GM21390 (cell line): ENCODE measurements at regions not wholly inside any gene's neighbourhood (a gene's known extent, or its start where the extent isn't known, plus 50 kb on each side); places are given as distances from the start of the nearest gene placed in this dataset.
"Not testable (repeated sequence)": the region's sequence is repeated elsewhere in the genome, so short reads cannot be mapped to it uniquely, and the experiment has no call there.

Experiments used
- ATAC-seq: cut with Tn5 transposase; IDR thresholded peaks from one replicate; pipeline ENCODE4 v1.9.1; 2021; ENCODE audit not compliant: unreplicated experiment

DNA sequence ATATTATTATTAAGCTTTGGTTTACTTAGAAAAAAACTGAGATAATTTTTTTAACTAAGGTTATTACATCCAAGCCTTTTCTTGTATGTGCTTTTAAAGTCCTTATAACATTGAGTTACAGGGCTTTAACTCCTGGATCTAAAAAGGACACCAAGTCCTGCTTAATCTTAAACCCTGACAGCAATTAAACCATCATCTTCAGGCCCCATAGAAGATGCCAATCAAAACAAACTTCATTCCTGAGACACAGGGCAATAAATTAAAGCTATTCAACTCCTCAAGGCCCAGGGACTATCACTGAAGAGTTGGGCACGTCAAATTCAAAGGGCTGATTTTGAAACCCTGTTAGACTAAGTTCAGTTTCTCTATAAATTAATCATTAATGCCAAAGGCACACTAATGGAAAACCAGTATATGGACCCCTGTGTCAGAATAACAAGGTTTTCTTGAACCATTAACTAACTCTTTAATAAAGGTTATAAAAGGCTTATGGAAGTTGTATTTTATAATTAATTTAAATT is 1152.6 kb downstream of the NSUN3 start:
- ATAC-seq: no peak

DNA sequence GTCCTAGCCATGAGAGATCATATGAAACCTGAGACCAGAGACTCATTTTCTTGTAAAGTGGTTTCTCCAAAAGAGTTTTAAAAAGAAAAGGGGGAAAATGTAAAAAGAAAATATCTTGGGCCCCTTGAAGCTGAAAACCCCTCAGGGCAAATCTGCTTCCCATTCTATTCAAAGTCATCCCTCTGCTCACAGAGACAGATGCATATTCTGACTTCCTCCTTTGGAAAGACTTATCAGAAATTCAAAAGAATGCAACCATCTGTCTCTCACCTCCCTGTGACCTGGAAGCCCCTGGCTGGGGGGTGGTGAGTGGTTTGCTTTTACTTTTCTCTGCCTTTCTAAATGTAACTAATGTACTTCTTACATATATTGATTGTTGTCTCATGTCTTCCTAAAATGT is 1154.8 kb downstream of the NSUN3 start:
- no peak for ATAC-seq

DNA sequence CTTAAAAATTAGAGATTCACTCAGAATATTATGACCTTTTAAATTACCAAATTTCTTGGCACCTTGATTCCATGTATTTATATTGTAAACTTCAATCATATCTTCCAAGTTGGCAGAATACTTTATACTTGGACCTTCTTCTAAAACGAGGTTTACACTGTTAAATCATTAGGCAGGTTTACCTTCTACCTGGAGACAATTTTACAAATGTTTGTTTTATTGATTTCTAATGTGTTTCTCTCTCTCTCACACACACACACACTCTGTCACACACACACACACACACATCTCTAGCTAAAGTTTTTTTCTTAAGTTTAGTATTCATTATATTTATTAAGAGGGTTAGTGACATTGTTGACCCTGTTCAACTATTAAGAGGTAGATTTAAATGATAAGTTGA is 1155.6 kb downstream of the NSUN3 start:
- no peak for ATAC-seq

GRCh38 chr3:95226437-95226836 is 1163.6 kb downstream of the NSUN3 start:
- ATAC-seq: no peak

GRCh38 chr3:95227092-95227491 is 1164.2 kb downstream of the NSUN3 start:
- ATAC-seq: no peak

DNA sequence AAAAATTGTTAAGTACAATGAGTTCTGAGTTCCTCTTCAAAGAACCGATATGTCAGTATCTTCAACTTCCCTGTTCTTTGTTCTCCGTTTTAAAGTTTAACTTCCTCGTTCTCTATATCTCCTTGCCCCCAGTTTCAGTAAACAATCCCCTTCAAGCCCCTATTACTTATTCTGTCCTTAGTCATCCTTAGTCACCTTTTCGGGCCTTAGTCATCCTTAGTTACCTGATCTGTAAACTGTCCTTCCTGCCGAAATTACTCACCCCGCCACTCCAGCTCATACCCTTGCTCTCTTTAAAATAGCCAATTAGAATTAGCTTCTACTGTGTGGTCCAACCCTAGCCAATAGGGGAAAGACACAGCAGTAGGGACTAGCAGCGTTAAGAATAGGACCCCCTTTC is 1165.6 kb downstream of the NSUN3 start:
- no peak for ATAC-seq

GRCh38 chr3:95235916-95236315 is 1173.1 kb downstream of the NSUN3 start:
- ATAC-seq: no peak

GRCh38 chr3:95237783-95238182 is 1174.9 kb downstream of the NSUN3 start:
- no peak for ATAC-seq

GRCh38 chr3:95240395-95240794 is 1177.5 kb downstream of the NSUN3 start:
- no peak for ATAC-seq

DNA sequence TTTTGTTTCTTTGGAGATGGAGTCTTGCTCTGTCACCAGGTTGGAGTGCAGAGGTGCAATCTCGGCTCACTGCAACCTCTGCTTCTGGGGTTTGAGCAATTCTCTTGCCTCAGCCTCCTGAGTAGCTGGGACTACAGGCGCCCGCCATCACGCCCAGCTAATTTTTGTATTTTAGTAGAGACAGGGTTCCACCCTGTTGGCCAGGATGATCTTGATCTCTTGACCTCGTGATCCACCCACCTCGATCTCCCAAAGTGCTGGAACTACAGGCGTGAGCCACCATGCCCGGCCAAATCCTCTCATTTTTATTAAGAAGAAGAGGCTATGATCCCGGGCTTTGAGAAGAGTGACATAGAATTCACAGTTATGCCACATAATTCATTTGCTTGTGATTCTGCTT is 1178.4 kb downstream of the NSUN3 start:
- ATAC-seq: not testable (repeated sequence)

GRCh38 chr3:95246413-95246812 is 1183.6 kb downstream of the NSUN3 start:
- no peak for ATAC-seq

DNA sequence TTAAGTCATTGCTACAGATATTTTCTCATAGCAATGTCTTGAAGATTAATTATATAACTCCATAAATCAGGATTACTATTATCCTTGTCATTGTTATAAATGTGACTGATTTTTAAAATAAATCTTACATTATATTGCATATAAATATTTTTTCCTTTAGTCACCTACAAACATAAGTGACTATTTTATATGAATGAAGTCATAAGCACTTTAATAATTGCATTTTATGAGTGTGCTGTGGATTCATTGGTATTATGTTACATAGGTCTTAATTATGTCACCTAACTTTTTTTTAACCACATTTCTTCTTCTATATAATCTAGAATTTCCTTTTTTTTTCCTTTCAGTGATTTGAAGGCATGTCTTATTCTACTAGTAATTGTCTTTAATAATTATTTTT is 1191.2 kb downstream of the NSUN3 start:
- ATAC-seq: no peak

DNA sequence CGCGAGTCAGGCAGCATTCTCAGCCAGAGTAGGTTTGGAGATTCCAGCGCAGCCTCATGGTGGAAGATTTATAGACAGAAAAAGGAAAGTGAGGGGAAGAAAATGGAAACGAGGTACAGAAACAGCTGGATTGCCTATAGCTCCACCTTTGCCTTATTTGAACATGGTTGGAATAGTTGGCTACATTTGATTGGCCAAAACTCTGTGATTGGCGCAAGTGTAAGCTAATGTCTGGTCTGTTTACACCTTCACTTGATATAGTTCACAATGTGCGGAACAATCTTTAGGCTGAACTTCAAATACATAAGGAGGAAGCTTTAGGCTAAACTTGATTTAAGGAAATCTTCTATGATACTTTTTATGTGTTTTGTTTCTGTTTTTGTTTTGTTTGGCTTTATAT is 1191.9 kb downstream of the NSUN3 start:
- ATAC-seq: no peak

DNA sequence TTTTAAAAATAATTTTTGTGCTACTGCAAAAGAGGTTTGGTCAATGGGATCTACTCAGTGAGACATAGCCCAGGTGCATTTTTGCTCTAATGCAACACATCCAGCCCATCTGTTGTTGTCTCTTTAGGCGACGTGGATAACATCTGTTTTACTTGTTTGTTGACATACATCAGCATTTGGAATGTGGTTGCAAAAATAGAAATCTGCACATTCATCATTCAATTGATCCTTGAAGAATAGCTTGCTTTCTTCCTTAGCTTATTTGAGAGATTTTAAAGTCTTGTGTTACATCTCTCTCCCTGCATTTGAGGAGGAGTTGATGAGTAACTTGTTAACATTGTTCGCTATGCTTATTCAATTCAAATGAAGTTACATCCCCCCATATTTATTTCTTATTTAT is 1202.3 kb downstream of the NSUN3 start:
- no peak for ATAC-seq

DNA sequence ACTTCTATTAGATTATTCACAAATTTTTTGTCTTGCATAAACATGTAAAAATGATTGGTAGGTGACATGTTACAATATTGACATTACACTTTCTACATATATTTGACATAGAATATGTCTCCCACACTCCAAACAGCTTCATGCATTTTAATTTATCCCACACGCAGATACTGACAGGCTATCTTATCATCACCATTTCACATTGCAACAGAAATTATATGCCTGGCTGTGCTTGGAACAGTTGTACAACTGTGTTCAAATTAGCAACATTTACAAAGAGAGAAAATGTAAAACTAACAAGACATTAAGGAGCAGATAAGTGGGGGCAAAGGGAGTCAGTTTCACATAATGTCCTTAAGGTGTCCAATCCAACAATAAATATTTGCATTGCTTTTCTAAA is 1208.5 kb downstream of the NSUN3 start:
- no peak for ATAC-seq

GRCh38 chr3:95272166-95272565 is 1209.3 kb downstream of the NSUN3 start:
- no peak for ATAC-seq

DNA sequence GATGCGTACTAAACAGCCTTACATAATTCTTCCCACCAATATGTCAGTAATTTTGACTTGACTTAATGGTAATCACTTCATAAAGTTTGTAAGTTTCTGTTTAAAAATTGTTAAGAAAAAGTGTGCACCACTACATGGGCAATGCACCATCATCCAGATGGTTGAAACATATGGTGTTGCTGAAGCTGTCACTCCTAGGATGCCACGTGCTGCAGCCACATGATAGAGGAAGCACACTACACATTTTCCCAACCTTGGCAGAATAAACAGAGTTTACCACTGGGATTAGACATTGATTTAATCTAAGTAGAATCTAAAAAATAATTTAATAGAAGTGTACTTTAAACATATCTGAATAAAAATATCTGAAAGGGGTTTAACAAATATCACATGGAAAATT is 1209.9 kb downstream of the NSUN3 start:
- no peak for ATAC-seq

DNA sequence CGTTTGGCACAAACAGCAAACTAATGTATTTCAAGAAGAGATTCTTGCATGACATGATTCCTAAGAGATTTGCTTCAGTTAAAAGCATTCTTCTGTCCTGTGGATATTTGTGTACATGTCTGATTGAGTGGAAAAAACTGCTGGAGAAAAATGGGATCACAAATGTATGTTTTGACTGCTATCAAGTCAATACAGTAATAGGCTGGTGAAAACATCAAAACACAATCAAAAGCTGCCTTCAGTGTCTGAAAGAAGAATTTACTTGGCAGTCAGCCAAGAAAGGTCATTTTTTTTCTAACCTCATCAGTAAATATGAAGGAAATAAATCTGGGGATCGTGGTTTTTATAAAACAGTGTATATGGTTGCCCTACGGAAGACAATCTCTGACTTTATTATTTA is 1214.8 kb downstream of the NSUN3 start:
- no peak for ATAC-seq

DNA sequence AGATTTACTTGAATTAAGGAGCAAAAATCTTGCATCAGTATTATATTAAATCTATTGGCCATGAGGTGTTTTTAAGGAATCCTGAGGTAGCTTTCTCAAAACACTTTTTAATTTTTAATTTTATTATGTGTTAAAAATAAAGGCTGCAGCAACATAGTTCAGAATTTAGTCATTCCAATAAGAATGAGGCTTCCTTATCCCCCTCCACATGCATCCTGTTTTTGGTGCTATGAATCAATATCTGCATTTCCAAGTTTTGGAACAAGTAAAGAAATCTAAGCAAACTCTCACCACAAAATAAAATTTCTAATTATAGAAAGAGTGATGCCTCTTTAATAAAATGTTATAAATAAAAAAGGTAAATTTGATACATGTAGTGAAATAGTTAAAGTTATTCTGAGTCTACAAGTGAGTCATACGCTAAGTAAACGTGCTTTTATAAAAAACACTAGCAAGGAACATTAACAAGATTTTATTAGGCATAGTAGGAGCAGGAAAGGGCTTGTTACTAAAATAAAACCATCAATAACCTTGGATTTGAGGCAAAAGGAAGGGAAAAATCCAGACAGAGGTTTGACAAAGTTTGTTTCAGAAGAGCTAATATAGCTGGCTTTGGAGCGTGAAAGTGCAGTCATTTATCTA is 1218.0 kb downstream of the NSUN3 start:
- no peak for ATAC-seq

GRCh38 chr3:95289295-95289694 is 1226.4 kb downstream of the NSUN3 start:
- ATAC-seq: no peak

- no peak for ATAC-seq
Measured at GRCh38 chr3:95297581-95297980, 1234.7 kb downstream of the NSUN3 start.

- ATAC-seq: no peak
Measured at GRCh38 chr3:95302044-95302443, 1239.2 kb downstream of the NSUN3 start.

DNA sequence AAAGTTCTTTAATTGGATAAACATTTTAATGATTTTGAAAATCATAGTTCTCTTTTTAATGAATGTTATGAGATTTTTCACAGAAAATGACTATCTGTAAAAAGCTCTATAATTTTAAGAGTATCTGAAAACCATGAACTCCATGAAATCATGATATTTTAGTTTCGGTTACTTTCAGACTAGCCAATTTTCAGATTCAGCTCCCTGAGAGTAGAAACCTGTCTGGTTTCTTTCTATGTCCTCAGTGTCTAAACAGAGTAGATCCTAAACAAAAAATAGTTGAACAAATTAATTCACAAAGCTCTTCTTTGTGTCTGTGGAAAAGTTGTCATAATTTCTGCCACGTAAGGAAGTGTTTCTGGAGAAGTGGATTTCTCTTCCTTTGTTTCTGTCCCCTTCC is 1247.7 kb downstream of the NSUN3 start:
- no peak for ATAC-seq
